SK-N-SH (cell line): ENCODE measurements at regions not wholly inside any gene's neighbourhood (a gene's known extent, or its start where the extent isn't known, plus 50 kb on each side); places are given as distances from the start of the nearest gene placed in this dataset.

Experiments used
- CTCF ChIA-PET: fragments of 300-600, 350-600 bp; formaldehyde crosslinking; extraction: SDS; loops from one replicate; lab custom pipeline; 2021; lab: Yijun Ruan, JAX
- POLR2A ChIA-PET: fragments of 350-600 bp; sonication (Branson Sonifier 250); formaldehyde crosslinking; extraction: SDS; loops from one replicate; lab custom pipeline; 2020; ENCODE audit warnings: antibody characterized with exemption, inconsistent platforms; lab: Yijun Ruan, JAX
- DNase-seq: peaks from one replicate; pipeline ENCODE4 v3.0.0; 2012
- H2AFZ ChIP-seq: fragments of 200-600 bp; sonication (generic); 2 replicates; pipeline ENCODE4 v1.8.1; 2016; ENCODE audit warnings: antibody characterized with exemption, mild to moderate bottlenecking, low read depth
- H3F3A ChIP-seq: fragments of 200-600 bp; sonication (generic); replicated peaks from 2 replicates; pipeline ENCODE3; 2016; ENCODE audit warnings: antibody characterized with exemption, mild to moderate bottlenecking; ENCODE audit not compliant: insufficient read depth
- H3K27ac ChIP-seq, 2 experiments: fragments of 200-500 bp in 1 of 2; fragments of 200-600 bp in 1 of 2; sonication (Bioruptor generic) in 1 of 2; sonication (generic), shearing (Covaris generic) in 1 of 2; 2 replicates each; pipeline versions ENCODE4 v1.5.1 to v1.6.1; 2014 to 2016; ENCODE audit warnings: low read depth in 2 of 2, inconsistent platforms in 1 of 2, low read length in 1 of 2, mild to moderate bottlenecking in 1 of 2, mixed read lengths in 1 of 2
- H3K27me3 ChIP-seq: fragments of 200-600 bp; sonication (generic), shearing (Covaris generic); 2 replicates; pipeline ENCODE4 v1.6.1; 2016; ENCODE audit warnings: mixed run types; ENCODE audit not compliant: insufficient read depth
- H3K36me3 ChIP-seq, 2 experiments: fragments of 200-500 bp in 1 of 2; fragments of 200-600 bp in 1 of 2; sonication (Bioruptor generic) in 1 of 2; sonication (generic) in 1 of 2; replicated peaks in 1 of 2; 2 replicates each; pipeline versions ENCODE3 to v1.5.1; 2014 to 2016; ENCODE audit warnings: low read length in 1 of 2, mild to moderate bottlenecking in 1 of 2; ENCODE audit not compliant: insufficient read depth in 2 of 2, control insufficient read depth in 1 of 2
- H3K4me1 ChIP-seq, 2 experiments: fragments of 200-500 bp in 1 of 2; fragments of 200-600 bp in 1 of 2; sonication (Bioruptor generic) in 1 of 2; sonication (generic), shearing (Covaris generic) in 1 of 2; 2 replicates each; pipeline versions ENCODE4 v1.5.1 to v1.6.1; 2014 to 2016; ENCODE audit warnings: low read depth in 1 of 2, low read length in 1 of 2, mixed run types in 1 of 2; ENCODE audit not compliant: insufficient read depth in 2 of 2, control insufficient read depth in 1 of 2
- H3K4me2 ChIP-seq: fragments of 200-600 bp; sonication (generic), shearing (Covaris generic); 2 replicates; pipeline ENCODE4 v1.6.1; 2017; ENCODE audit warnings: mixed run types
- H3K4me3 ChIP-seq, 2 experiments: fragments of 200-500 bp in 1 of 2; fragments of 200-600 bp in 1 of 2; sonication (Bioruptor generic) in 1 of 2; sonication (generic), shearing (Covaris generic) in 1 of 2; 2 replicates each; pipeline versions ENCODE4 v1.5.1 to v1.8.1; 2014 to 2016; ENCODE audit warnings: low read depth in 2 of 2, inconsistent platforms in 1 of 2, low read length in 1 of 2, mild to moderate bottlenecking in 1 of 2, mixed read lengths in 1 of 2, moderate library complexity in 1 of 2
- H3K79me2 ChIP-seq: fragments of 200-600 bp; sonication (generic); 2 replicates; pipeline ENCODE4 v1.8.1; 2017; ENCODE audit warnings: mild to moderate bottlenecking; ENCODE audit not compliant: insufficient read depth
- H3K9ac ChIP-seq: fragments of 200-600 bp; sonication (generic); 2 replicates; pipeline ENCODE4 v1.6.1; 2017; ENCODE audit warnings: mixed run types
- H3K9me2 ChIP-seq: fragments of 200-600 bp; sonication (generic); 2 replicates; pipeline ENCODE4 v1.6.1; 2017; ENCODE audit warnings: mixed run types
- H3K9me3 ChIP-seq: fragments of 200-600 bp; sonication (generic); 2 replicates; pipeline ENCODE4 v1.6.1; 2017; ENCODE audit warnings: mixed run types, mild to moderate bottlenecking, moderate library complexity
- H4K20me1 ChIP-seq: fragments of 200-600 bp; sonication (generic); 2 replicates; pipeline ENCODE4 v1.6.1; 2017; ENCODE audit warnings: mild to moderate bottlenecking, mixed run types; ENCODE audit not compliant: insufficient read depth
- CHD2 ChIP-seq: fragments of 150-350 bp; IDR thresholded peaks from 2 replicates; pipeline ENCODE4 v1.6.1; 2018; ENCODE audit warnings: low read length; ENCODE audit not compliant: partially characterized antibody
- CTCF ChIP-seq: fragments of 200-600 bp; sonication (generic); IDR thresholded peaks from 2 replicates; pipeline ENCODE4 v1.6.1; 2017; ENCODE audit warnings: antibody characterized with exemption, mild to moderate bottlenecking, moderate library complexity
- EP300 ChIP-seq, 2 experiments: IDR thresholded peaks; 2 replicates each; pipeline versions ENCODE4 v1.4.0 to v1.6.1; 2012; ENCODE audit warnings: borderline replicate concordance in 1 of 2, low read depth in 1 of 2, low read length in 1 of 2
- FOSL2 ChIP-seq: IDR thresholded peaks from 2 replicates; pipeline ENCODE4 v1.4.0; 2012; ENCODE audit warnings: low read depth, mild to moderate bottlenecking, moderate library complexity, borderline replicate concordance
- FOXJ3 ChIP-seq: sonication (generic); formaldehyde crosslinking; IDR thresholded peaks from 2 replicates; pipeline ENCODE4 v1.5.1; 2020; ENCODE audit warnings: mild to moderate bottlenecking, missing genetic modification reagents
- FOXM1 ChIP-seq: IDR thresholded peaks from 2 replicates; pipeline ENCODE4 v1.4.0; 2012; ENCODE audit warnings: low read depth, mild to moderate bottlenecking
- GATA2 ChIP-seq: sonication (generic); formaldehyde crosslinking; IDR thresholded peaks from 2 replicates; pipeline ENCODE4 v1.5.0; 2020; ENCODE audit warnings: mild to moderate bottlenecking, missing genetic modification reagents
- IRF3 ChIP-seq: fragments of 150-350 bp; IDR thresholded peaks from 2 replicates; pipeline ENCODE4 v1.6.1; 2016; ENCODE audit warnings: mild to moderate bottlenecking, low read depth, low read length
- MAX ChIP-seq: IDR thresholded peaks from 2 replicates; pipeline ENCODE4 v1.4.0; 2012; ENCODE audit warnings: low read depth
- MXI1 ChIP-seq: IDR thresholded peaks from 2 replicates; pipeline ENCODE4 v1.6.1; 2012; ENCODE audit warnings: mild to moderate bottlenecking, low read depth, low read length, improper control_type of control experiment
- NFIC ChIP-seq: IDR thresholded peaks from 2 replicates; pipeline ENCODE4 v1.4.0; 2012; ENCODE audit warnings: borderline replicate concordance
- NRF1 ChIP-seq: IDR thresholded peaks from 2 replicates; pipeline ENCODE4 v1.6.1; 2012; ENCODE audit warnings: low read depth, mild to moderate bottlenecking, low read length
- POLR2AphosphoS5 ChIP-seq: IDR thresholded peaks from 2 replicates; pipeline ENCODE4 v1.6.1; 2012; ENCODE audit warnings: low read depth, low read length
- RAD21 ChIP-seq: IDR thresholded peaks from 2 replicates; pipeline ENCODE4 v1.6.1; 2012; ENCODE audit warnings: mild to moderate bottlenecking, low read length
- REST ChIP-seq: IDR thresholded peaks from 2 replicates; pipeline ENCODE4 v1.6.1; 2012; ENCODE audit warnings: mild to moderate bottlenecking, low read depth, low read length, moderate library complexity
- RXRA ChIP-seq: IDR thresholded peaks from 2 replicates; pipeline ENCODE4 v1.4.0; 2012; ENCODE audit warnings: low read depth, mild to moderate bottlenecking, borderline replicate concordance
- SMC3 ChIP-seq: IDR thresholded peaks from 2 replicates; pipeline ENCODE4 v1.6.1; 2012; ENCODE audit warnings: low read depth, low read length, improper control_type of control experiment
- TCF12 ChIP-seq: IDR thresholded peaks from 2 replicates; pipeline ENCODE4 v1.4.0; 2012
- TEAD4 ChIP-seq: IDR thresholded peaks from 2 replicates; pipeline ENCODE4 v1.4.0; 2012; ENCODE audit warnings: mild to moderate bottlenecking, borderline replicate concordance; ENCODE audit not compliant: insufficient read depth
- ZBTB33 ChIP-seq: IDR thresholded peaks from 2 replicates; pipeline ENCODE4 v1.4.0; 2012; ENCODE audit warnings: low read depth, borderline replicate concordance
- WGBS: methylation state at CpG from one replicate; pipeline ENCODE4 v1.1.6; 2017; ENCODE audit warnings: low lambda C conversion rate; 5-methylcytosine and 5-hydroxymethylcytosine counted together

- H3K4me2 ChIP-seq, result no peak overlapping the region
- no peaks in the 10 kb centered on the region for H3F3A ChIP-seq
- no peak for TF ChIP-seq IRF3
- no peak for TF ChIP-seq ZBTB33
- TF ChIP-seq FOXM1, result no peak
- peak; percentile 44; the same call in 1 of the 2 replicates for TF ChIP-seq MXI1
- TF ChIP-seq POLR2AphosphoS5, result no peak
- TF ChIP-seq NFIC, result no peak
- no peak for TF ChIP-seq GATA2 (CRISPR knock-in tag)
- no peak for TF ChIP-seq REST
- no peak for TF ChIP-seq RXRA
- TF ChIP-seq, all 33 proteins: peak for 1
- DNase-seq, result no peak
- ChIA-PET POLR2A (no interaction called here), CTCF (interaction anchor here (1.4 kb wide), 1 partner anchor 159 kb away, joined by 3 read pairs; no protein-coding TSS in a partner anchor)
- WGBS, result 51% methylated on average over 3 of the region's 3 CpGs
- Histone ChIP-seq H3K27ac (no peak overlapping the region), H3K9me2 (no peaks in the 10 kb centered on the region), H3K79me2 (no peaks in the 10 kb centered on the region), H3K4me3 (no peak overlapping the region), H4K20me1 (no peaks in the 10 kb centered on the region), H2AFZ (no peak overlapping the region), H3K9ac (no peak overlapping the region), H3K27me3 (no peaks in the 10 kb centered on the region), H3K9me3 (no peaks in the 10 kb centered on the region), H3K4me1 (peaks cover 0 to 18% of the 10 kb centered on the region in 2 experiments; a peak in 1 of 4 replicates), H3K36me3 (no peaks in the 10 kb centered on the region)
Observed at GRCh38 chr5:74482990-74483389, 157.5 kb downstream of the ENC1 start.

- Histone ChIP-seq H3K9me2 (no peaks in the 10 kb centered on the region), H2AFZ (no peak overlapping the region), H4K20me1 (no peaks in the 10 kb centered on the region), H3K27ac (no peak overlapping the region), H3K79me2 (no peaks in the 10 kb centered on the region), H3K4me2 (no peak overlapping the region), H3K36me3 (no peaks in the 10 kb centered on the region), H3K27me3 (no peaks in the 10 kb centered on the region), H3F3A (no peaks in the 10 kb centered on the region), H3K4me3 (no peak overlapping the region), H3K4me1 (peaks cover 0 to 23% of the 10 kb centered on the region in 2 experiments; a peak in 2 of 4 replicates), H3K9ac (no peak overlapping the region), H3K9me3 (no peaks in the 10 kb centered on the region)
- ChIA-PET POLR2A (no interaction called here), CTCF (interaction anchor here (1.3 to 1.4 kb wide), 2 partner anchors 10 to 159 kb away, joined by 3 to 4 read pairs; no protein-coding TSS in a partner anchor)
- no peak for DNase-seq
- 73% methylated on average over 6 of the region's 6 CpGs for WGBS
- no peak for TF ChIP-seq TCF12
- TF ChIP-seq NRF1, result no peak
- TF ChIP-seq EP300 (IDR thresholded peaks at IDR 0.05; ENCODE audit: borderline replicate concordance in 1 of 2, low read depth in 1 of 2, low read length in 1 of 2), result no peak
- no peak for TF ChIP-seq CTCF
- TF ChIP-seq SMC3, result no peak
- no peak for TF ChIP-seq RAD21
- TF ChIP-seq NFIC, result no peak
- no peak for TF ChIP-seq FOXJ3
- no peak for TF ChIP-seq MAX
- TF ChIP-seq TEAD4, result no peak
- TF ChIP-seq CHD2, result no peak
- TF ChIP-seq FOSL2, result no peak
- no peak for TF ChIP-seq MXI1
- TF ChIP-seq FOXM1, result no peak
Observed at GRCh38 chr5:74482523-74482922, 158.0 kb downstream of the ENC1 start.
